DND-41 (cell line): ENCODE measurements at regions not wholly inside any gene's neighbourhood (a gene's known extent, or its start where the extent isn't known, plus 50 kb on each side); places are given as distances from the start of the nearest gene placed in this dataset.

ENCODE experiments used
- CTCF ChIP-seq: IDR thresholded peaks from 2 replicates; pipeline ENCODE4 v1.5.1; 2012; ENCODE audit warnings: borderline replicate concordance, low read length, moderate library complexity, mild to moderate bottlenecking; ENCODE audit not compliant: poor library complexity, severe bottlenecking; ENCODE audit errors: extremely low read depth
- EZH2 ChIP-seq: IDR thresholded peaks from 3 replicates; pipeline ENCODE4 v1.6.1; 2012; ENCODE audit warnings: borderline replicate concordance, low read depth, mild to moderate bottlenecking, moderate library complexity, low read length, inconsistent platforms; ENCODE audit not compliant: severe bottlenecking

- no peak for TF ChIP-seq EZH2
- peak; percentile 52 for TF ChIP-seq CTCF
These were observed 245.1 kb downstream of the MYLK4 start for GRCh38 chr6:2505624-2506023.
